Activated CD4-positive, alpha-beta T cell treated with anti-CD3 and anti-CD28 coated beads, Interleukin-2, Interleukin-4, amounts not matched to agents 100 ng/mL and 50 ng/mL, durations not matched to agents 16 hours and 8 hours (primary cell): ENCODE measurements at regions not wholly inside any gene's neighbourhood (a gene's known extent, or its start where the extent isn't known, plus 50 kb on each side); places are given as distances from the start of the nearest gene placed in this dataset.

Experiments used
- DNase-seq: peaks from one replicate; pipeline ENCODE4 v3.0.0-alpha.2; 2020; ENCODE audit warnings: low spot score

- DNase-seq = no peak
Observed at GRCh38 chr19:28843761-28844492, 369.0 kb downstream of the UQCRFS1 start.

DNA sequence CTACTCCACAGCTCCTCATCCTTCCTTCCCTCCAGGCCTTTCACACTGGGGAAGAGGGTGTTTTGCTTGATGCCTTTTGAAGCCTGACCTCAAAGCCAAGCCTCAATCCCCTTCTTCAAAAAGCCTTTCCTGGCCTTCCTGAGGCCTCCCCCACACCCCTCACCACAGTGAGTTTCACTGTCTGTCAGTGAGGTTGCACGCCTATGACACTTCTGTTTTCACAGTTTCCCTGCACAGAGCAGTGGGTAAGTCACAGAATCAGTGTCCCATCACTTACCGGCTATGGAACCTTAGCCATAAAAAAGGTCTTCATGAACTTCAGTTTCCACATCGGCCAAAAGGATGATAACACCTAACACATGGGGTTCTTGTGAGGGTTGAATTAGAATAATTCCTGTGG is 371.4 kb downstream of the UQCRFS1 start:
- no peak for DNase-seq

DNA sequence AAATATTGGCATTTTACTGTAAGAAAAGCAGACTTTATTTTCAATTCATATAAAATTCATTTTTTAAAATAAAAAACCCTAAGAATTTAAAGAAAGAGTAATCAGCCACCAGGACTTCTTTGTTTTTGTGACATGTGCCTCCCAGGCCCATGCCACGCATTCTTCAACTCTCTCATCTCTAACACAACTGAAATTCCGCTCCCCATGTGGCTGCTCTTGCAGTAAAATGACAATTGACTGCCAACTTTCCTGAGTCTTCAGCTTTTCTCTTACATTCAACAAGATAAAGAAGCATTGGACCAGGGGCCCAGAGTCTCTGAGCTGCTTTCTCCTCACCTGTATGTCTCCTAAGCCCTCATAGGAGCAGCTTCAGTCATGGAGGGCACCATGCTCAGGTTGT is 372.1 kb downstream of the UQCRFS1 start:
- DNase-seq = no peak

DNA sequence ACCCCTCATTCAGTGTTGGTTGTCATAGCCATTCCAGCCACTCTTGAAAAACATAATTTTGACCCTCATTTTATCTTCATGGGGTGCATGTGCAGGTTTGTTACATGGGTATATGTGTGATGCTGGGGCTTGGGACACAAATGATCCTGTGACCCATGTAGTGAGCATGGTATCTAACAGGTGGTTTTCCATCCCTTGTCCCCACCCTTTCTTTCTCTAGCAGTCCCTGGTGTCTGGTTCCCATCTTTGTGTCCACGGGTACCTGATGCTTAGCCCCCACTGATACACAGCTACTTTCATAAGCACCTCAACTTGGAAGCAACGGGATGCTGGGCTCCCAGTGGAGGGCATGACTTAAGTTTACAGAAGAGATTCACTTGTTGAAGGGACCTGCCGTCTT is 373.5 kb downstream of the UQCRFS1 start:
- no peak for DNase-seq

- DNase-seq = no peak
Observed at GRCh38 chr19:28838909-28839308, 374.0 kb downstream of the UQCRFS1 start.

- DNase-seq = no peak
Observed at GRCh38 chr19:28836421-28836820, 376.5 kb downstream of the UQCRFS1 start.

DNA sequence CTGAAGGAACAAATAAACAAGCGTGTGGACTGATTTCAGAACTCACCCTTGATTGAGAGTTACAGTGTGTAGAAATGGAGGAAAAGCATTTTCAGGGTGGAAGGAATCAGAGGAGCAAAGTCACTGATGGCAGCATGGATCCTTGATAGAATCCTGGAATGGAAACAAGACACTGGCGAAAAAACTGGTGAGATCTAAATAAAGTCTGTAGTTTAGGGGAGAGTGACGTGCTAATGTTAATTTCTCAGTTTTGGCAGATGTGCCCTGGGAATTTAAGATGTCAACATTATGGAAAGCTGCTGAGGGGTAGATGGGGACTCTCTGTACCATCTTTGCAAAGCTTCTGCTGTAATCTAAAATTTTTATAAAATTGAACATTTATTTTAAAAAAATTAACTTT is 378.0 kb downstream of the UQCRFS1 start:
- no peak for DNase-seq

DNA sequence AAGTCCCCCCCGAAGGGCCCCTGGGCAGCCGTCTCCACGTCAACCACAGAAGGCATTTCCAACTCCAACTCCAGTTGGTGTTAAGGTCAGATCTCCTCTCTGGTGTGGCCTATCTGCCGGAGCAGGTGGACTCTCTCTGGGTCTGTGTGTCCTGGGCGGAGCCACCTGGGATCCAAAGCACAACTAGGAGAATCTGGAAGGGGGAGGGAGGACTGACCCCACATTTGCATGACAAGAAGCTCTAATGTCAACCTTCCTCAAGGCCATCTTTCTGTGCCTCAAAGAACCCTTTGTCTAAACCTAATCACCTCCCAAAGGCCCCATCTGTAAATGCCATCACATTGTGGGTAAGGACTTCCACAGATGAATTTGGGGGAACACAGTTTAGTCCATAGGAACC is 381.5 kb downstream of the UQCRFS1 start:
- no peak for DNase-seq

DNA sequence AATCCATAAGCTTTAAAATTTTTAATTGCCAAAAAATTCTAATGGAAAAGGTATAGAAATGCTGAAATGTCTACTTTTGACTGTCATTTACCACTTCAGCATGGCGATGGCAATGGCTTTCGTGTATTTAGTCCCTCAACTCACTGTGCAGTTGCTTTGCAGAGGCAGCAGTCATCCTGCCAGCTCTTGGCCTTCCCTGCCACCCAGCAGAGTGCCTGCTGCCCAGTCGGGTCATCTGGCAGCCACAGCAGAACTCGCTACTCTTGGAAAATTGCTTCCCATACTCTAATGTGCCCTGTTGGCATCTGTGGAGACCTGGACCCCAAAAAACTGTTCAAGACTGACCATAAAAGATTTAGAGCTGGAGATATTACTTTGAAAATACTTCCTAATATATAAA is 383.2 kb downstream of the UQCRFS1 start:
- DNase-seq = no peak

GRCh38 chr19:28829359-28829758 is 383.6 kb downstream of the UQCRFS1 start:
- no peak for DNase-seq

DNA sequence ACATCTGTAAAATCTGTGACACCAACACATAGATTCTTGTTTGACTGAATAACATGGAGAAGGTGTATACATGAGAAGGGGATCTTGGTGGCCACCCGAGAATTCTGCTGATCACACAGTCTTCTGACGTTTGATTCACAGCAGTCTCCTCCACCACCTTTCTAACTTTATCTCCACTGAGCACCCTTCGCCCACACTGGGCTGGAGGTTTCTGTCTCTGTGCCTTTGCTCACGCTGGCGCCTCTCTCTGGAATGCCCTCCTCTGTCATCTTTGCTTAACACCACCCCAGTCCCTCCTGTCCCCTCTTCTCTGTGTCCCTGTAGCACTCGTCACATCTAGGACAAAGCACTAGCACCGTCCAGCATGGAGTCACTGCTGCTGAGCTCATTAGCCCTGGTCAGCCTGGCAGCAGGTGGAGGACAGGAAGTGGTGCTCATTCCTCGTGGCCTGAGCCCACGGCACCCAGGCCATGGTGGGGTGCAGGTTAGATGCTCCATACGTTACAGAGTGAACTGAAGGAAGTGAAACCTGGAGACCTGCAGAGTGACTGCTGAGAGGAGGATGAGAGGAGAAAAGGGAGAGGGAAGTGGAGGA is 384.6 kb downstream of the UQCRFS1 start:
- no peak for DNase-seq

DNA sequence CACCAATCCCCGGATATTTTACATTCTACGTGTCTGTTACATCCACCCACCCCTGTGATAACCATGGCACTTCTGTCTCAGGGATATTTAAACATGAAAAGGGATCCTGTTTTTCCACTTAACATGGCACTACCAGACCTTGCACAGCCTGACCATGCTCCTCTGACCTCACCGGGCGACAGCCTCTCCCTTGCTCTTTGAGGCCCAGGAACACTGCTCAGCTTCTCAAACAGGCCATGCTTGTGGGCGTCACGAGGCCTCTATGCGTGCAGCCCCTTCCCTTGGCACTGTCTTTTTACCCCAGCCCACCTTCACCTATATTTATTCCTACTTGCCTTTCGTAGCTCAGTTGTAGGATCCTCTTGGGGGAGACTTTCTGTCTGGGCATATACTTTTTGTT is 385.6 kb downstream of the UQCRFS1 start:
- DNase-seq = no peak

DNA sequence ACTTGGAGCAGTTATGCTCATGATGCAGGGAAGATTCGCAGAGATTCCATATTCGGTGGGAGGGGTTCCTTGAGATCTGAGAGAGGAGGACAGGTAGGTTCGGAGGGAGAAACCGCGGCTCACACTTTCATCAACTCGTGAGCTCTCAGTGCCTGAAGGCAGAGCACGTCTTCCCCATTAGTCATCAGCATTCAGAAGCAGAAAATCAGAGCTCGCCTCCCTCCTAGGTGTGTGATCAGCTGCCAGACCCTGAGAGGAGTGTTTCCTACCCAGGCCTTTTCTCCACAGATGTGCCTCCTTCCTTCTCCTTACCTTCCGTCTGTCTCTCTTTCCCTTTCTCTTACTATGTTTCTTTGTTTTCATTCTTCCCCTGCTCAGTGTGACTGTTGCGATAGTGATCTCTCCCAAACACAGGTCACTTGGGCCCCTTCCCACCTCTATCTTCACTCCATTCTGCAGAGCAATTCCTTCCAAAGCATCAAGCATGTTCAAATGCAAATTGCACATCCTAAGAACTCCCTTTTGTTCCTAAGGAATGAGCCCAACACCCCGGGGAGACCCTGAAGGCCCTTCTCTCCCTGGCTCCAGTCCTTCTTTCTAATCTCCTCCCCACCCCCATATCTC is 389.5 kb downstream of the UQCRFS1 start:
- DNase-seq = no peak

GRCh38 chr19:28820289-28820688 is 392.7 kb downstream of the UQCRFS1 start:
- DNase-seq = no peak

GRCh38 chr19:28815257-28815656 is 397.7 kb downstream of the UQCRFS1 start:
- no peak for DNase-seq

DNA sequence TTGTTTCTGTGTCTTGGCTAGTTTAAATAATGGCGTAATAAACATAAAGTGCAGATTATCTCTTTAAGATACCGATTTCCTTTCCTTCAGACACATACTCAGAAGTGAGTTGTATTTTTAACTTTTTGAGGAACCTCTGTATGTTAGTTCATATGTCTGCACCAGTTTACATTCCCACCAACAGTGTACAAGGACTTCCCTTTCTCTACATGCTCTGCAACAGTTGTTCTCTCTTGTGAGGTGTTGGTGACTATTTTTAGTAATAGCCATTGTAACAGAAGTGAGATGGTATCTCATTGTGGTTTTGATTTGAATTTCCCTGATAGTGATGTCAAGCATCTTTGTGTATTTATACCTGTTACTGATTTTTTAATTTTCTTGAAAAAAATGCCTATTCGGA is 418.6 kb downstream of the UQCRFS1 start:
- DNase-seq = no peak

- DNase-seq = no peak
Observed at GRCh38 chr19:28793391-28794168, 419.4 kb downstream of the UQCRFS1 start.

DNA sequence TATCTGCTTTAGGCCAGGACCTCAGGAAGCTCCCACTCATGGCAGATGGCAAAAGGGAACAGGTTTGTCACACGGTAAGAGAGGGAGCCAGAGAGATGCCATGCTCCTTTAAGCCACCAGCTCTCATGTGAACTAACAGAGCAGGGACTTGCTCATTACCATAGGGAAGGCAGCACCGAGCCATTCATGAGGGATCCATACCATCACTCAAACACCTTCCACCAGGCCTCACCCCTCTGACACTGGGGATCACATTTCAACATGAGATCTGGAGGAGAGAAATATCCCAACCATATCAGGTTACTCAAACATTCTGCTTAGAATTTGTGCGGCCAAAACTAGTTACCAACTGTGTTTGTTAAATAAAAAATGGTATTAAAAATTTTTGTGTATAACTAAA is 427.0 kb downstream of the UQCRFS1 start:
- no peak for DNase-seq

DNA sequence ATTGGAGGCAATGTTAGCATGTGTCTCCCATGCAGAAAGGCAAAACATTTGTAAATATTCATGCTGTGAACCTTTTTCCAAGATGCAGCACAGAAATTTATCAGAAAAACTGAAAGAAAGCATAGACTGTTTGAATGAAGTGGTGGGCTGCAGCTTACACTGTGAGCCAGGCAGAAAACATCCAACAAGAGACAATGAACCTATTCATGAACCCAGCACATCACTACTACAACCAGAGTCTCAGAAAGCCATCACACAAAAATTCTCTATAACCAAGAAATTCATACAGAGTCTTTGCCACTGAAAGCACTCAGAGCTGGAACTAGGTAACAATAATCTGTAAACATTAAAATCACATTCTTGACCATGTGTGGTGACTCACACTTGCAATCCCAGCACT is 448.9 kb downstream of the UQCRFS1 start:
- DNase-seq = no peak

DNA sequence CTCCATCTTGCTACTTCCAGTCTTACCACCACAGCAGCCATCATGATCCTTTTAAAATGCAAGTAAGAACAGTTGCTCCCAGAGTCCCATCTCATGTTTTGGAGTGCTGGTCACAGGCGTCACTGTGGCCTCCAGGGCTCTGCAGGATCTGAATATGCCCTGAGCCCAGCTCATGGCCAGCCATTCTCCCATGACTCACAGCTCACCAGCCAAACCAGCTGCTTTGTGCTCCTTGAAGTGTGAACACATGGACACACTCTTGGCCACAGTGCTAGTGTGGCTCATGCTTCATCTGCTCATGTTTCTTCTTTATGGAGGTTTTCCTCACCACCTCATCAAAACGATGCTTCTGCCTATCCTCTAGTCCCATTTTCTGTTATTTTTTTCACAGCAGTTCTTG is 466.5 kb downstream of the UQCRFS1 start:
- no peak for DNase-seq

- DNase-seq = no peak
Observed at GRCh38 chr19:28744943-28745342, 468.0 kb downstream of the UQCRFS1 start.

DNA sequence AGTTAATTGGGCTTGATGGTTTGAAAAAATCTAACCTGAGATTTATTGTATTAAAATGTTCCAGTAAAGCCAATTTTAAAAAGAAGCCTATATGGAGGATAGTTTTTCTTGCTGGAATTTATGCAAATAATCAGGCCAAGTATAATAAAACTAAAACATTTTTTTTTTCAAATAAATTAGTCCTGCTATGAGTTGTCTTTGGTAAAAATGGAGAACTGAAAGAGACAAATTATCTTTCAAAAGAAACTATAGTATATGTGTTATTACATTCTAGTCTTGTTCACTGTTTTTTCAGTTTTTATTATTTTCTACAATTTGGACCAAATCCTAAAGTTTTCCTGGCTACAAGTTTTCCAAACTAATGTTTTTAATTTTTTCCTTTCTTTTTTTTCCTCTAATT is 468.9 kb downstream of the UQCRFS1 start:
- DNase-seq = no peak
